WI38 (cell line): ENCODE measurements at regions not wholly inside any gene's neighbourhood (a gene's known extent, or its start where the extent isn't known, plus 50 kb on each side); places are given as distances from the start of the nearest gene placed in this dataset.

ENCODE experiments used
- H3K4me3 ChIP-seq: 2 replicates; pipeline ENCODE4 v1.5.1; 2011; ENCODE audit warnings: low read depth, mild to moderate bottlenecking, control low read depth, low read length
- TF ChIP-seq, protein P1 (sequence below): IDR thresholded peaks from 2 replicates; pipeline ENCODE4 v1.5.1; 2012; ENCODE audit warnings: low read depth, mild to moderate bottlenecking, control low read depth, low read length

- H3K4me3 ChIP-seq: no peak overlapping the region
These were observed 338.7 kb upstream of the IRX4 start for GRCh38 chr5:2221450-2221849.

GRCh38 chr5:2220741-2221140 lies 338.0 kb upstream of the IRX4 start:
- no peak overlapping the region for H3K4me3 ChIP-seq
- TF ChIP-seq, protein P1, sequence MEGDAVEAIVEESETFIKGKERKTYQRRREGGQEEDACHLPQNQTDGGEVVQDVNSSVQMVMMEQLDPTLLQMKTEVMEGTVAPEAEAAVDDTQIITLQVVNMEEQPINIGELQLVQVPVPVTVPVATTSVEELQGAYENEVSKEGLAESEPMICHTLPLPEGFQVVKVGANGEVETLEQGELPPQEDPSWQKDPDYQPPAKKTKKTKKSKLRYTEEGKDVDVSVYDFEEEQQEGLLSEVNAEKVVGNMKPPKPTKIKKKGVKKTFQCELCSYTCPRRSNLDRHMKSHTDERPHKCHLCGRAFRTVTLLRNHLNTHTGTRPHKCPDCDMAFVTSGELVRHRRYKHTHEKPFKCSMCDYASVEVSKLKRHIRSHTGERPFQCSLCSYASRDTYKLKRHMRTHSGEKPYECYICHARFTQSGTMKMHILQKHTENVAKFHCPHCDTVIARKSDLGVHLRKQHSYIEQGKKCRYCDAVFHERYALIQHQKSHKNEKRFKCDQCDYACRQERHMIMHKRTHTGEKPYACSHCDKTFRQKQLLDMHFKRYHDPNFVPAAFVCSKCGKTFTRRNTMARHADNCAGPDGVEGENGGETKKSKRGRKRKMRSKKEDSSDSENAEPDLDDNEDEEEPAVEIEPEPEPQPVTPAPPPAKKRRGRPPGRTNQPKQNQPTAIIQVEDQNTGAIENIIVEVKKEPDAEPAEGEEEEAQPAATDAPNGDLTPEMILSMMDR: no peak

More at GRCh38 chr5:2221450-2221849, 338.7 kb upstream of the IRX4 start:
- TF ChIP-seq, protein P1: no peak

DNA sequence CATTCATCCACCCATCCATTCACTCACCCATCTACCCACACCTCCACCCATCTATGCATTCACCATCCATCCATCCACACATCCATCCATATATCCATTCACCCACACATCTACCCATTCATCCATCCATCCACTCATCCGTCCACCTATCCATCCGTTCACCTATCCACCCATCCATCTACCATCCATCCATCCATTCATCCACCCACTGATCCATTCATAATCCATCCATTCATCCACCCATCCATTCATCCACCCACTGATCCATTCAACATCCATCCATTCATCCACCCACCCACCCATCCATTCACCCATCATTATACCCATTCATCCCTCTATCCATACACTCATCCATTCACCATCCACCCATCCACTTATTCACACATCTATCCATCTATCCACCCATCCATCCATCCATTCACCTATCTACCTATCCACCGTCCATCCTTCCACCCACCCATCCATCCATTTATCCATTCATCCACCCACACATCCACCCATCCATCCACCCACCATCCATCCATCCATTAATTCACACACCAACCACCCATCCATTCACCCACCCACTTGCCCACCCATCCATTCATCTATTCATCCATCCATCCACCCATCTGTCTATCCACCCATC lies 336.5 kb upstream of the IRX4 start:
- TF ChIP-seq, protein P1: no peak

DNA sequence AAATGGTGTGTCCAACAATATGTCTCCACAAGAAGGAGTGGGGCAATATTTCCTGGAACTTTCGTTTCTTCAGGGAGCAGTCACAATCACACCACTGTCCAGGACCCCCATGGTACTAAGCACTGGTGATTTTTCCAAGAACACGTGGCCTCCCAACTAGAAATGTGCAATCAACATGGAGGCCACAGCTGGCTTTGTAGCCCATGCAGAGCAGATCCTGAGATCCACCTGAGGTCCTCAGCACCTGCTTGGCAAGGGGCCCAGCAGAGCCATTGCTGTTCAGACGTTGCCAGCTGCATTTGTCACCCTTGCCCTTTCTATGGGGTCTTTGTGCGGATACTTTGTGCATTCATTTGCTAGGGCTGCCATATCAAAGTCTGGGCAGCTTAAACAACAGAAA lies 334.5 kb upstream of the IRX4 start:
- H3K4me3 ChIP-seq: no peak overlapping the region
- TF ChIP-seq, protein P1: no peak

More for the DNA sequence above, 336.5 kb upstream of the IRX4 start:
- no peak overlapping the region for H3K4me3 ChIP-seq

DNA sequence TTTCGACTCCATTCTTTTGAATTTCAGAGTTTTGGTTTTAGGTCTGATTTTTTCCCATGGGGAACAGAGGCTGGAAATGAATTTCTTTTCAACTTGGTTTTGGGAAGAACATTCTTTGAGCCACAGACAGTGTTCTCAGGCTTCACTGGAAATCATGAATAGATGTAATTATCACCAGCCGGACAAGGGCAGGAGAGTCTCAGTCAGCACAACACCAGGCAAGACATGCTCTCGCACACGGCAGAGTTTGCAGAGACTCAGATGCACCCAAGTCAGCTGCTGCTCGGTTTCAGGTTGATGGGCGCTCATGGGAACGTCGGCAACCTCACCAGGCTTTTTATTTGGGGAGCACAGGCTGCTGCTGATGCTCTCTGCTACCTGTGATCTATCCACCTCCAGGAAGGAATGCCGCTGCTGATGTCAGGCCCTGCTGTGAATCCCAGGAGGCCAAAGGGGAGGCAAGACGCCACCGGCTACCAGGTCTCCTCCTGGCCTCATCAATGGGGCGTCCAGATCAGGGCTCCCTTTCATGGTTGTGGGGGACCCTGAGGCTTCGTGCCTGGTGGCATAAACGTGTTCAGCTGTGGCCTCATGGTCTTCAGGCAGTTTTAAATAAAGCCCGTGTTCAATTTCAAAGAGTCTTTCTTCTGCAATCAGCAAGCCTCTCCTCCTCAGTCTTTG lies 332.3 kb upstream of the IRX4 start:
- TF ChIP-seq, protein P1: no peak
- no peak overlapping the region for H3K4me3 ChIP-seq

- no peak overlapping the region for H3K4me3 ChIP-seq
- TF ChIP-seq, protein P1: no peak
These were observed 330.5 kb upstream of the IRX4 start for GRCh38 chr5:2213121-2213730.

DNA sequence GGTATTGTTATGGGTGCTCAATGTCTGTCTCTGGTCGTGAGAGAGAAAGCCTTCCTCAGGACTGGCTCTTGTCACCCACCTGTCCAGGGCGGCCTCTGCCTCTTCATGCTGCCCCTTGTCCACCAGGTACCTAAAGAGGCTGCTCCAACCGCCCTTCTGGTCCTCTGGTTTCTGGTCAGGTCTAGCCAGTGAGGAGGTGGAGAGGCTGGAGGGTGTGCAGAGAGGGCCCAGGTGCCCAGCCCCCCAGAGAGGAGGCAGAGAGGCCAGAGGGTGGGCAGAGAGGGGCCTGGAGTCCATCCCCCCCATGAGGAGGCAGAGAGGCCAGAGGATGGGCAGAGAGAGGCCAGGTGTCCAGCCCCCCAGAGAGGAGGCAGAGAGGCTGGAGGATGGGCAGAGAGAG lies 329.8 kb upstream of the IRX4 start:
- TF ChIP-seq, protein P1: no peak
- no peak overlapping the region for H3K4me3 ChIP-seq
